Nephron progenitor cell (in vitro differentiated cells): ENCODE measurements at regions not wholly inside any gene's neighbourhood (a gene's known extent, or its start where the extent isn't known, plus 50 kb on each side); places are given as distances from the start of the nearest gene placed in this dataset.
A peak's percentile ranks its signal among the peaks of the same experiment; 100 is the strongest.

Experiments used
- DNase-seq: peaks from one replicate; pipeline ENCODE4 v3.0.0; 2021
- H3K27ac Mint-ChIP-seq: 2 replicates; pipeline ENCODE4 v1.8.0; 2021; ENCODE audit warnings: mild to moderate bottlenecking, moderate library complexity, mixed read lengths
- H3K27me3 Mint-ChIP-seq: 2 replicates; pipeline ENCODE4 v1.8.0; 2021; ENCODE audit warnings: mild to moderate bottlenecking, low read depth, mixed read lengths; ENCODE audit not compliant: poor library complexity
- H3K36me3 Mint-ChIP-seq: 2 replicates; pipeline ENCODE4 v1.8.0; 2021; ENCODE audit warnings: low read depth, mixed read lengths
- H3K4me1 Mint-ChIP-seq: 2 replicates; pipeline ENCODE4 v1.8.0; 2021; ENCODE audit warnings: mixed read lengths
- H3K4me3 Mint-ChIP-seq: 2 replicates; pipeline ENCODE4 v1.8.0; 2021; ENCODE audit warnings: mild to moderate bottlenecking, moderate library complexity, mixed read lengths
- H3K9me3 Mint-ChIP-seq: 2 replicates; pipeline ENCODE4 v1.8.0; 2021; ENCODE audit warnings: mild to moderate bottlenecking, moderate library complexity, mixed read lengths
- TF ChIP-seq, protein P1 (sequence below): fragments of 200-600 bp; sonication (generic); IDR thresholded peaks from 2 replicates; pipeline ENCODE4 v1.5.0; 2021; ENCODE audit warnings: antibody characterized with exemption

DNA sequence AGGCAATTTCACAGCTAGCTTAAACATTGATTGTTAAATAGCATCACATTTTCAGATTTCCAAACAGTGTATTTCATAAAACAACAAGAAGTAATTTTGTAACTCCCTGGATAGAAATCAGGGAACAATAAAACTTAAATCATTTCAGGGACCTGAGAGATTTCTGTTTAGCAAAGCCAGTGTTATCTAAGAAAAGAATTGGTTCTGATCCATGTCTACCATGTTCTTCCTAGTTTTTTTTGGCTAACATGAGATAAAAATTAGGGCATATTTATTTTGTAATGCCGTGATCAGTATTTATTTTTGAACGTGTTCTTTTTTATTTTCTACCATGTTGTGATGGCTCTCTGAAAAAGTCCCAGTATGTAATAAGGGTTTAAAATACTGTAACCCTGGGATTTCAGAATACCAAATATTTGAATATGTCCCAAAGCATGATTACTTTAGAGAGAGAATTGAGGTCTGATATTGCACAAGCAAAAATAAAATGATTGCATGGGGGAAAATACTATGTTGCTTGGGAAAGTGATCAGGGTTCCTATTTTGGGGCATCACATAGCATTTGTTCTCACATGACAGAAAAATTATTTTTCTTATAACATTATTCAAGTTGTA lies 188.7 kb upstream of the CEP162 start:
- Mint-ChIP-seq H3K27ac (no peak overlapping the region), H3K9me3 (no peaks in the 10 kb centered on the region), H3K4me1 (peaks cover 27% of the 10 kb centered on the region), H3K4me3 (no peak overlapping the region), H3K36me3 (no peaks in the 10 kb centered on the region), H3K27me3 (peaks cover 13% of the 10 kb centered on the region)
- TF ChIP-seq, protein P1, sequence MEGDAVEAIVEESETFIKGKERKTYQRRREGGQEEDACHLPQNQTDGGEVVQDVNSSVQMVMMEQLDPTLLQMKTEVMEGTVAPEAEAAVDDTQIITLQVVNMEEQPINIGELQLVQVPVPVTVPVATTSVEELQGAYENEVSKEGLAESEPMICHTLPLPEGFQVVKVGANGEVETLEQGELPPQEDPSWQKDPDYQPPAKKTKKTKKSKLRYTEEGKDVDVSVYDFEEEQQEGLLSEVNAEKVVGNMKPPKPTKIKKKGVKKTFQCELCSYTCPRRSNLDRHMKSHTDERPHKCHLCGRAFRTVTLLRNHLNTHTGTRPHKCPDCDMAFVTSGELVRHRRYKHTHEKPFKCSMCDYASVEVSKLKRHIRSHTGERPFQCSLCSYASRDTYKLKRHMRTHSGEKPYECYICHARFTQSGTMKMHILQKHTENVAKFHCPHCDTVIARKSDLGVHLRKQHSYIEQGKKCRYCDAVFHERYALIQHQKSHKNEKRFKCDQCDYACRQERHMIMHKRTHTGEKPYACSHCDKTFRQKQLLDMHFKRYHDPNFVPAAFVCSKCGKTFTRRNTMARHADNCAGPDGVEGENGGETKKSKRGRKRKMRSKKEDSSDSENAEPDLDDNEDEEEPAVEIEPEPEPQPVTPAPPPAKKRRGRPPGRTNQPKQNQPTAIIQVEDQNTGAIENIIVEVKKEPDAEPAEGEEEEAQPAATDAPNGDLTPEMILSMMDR = no peak
- DNase-seq = no peak

DNA sequence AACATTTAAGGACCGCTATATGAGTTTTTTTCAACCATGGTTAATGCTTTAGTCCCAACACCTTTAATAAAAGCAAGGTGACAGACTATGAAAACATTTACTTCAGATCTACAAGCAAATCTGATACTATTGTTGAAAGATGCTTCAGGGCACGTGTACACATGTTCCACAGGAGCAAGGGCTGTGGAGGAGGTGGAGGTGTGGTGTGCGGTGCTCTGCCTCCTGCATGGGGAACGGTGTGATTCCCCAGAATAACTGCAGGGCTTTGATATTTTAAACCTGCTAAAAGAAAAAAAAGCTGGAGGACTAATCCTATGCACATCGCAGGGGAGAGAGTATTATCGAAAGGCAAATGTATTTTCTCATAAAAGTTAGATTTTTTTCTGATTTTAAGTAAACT lies 188.1 kb upstream of the CEP162 start:
- TF ChIP-seq, protein P1 = no peak
- H3K4me1 Mint-ChIP-seq = peaks cover 30% of the 10 kb centered on the region

DNA sequence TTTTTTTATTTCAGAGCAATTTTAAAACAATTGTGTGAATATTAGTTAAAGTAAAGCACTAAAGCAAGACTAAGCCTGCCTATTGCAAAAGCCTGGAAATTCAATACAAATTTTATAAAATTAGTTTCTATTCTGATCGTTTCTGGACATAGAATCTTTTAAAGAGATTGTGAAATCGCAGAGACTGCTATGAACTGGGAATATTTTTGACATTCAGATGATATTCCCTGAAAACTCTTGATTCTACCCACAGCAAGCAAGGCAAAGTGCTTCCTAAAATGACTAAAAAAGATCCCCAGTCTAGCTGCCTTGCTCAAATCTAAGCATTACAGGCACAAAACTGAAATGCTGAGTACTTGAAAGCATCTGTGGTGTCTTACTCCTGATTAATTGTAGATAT lies 187.6 kb upstream of the CEP162 start:
- Mint-ChIP-seq H3K9me3 (no peaks in the 10 kb centered on the region), H3K4me1 (peaks cover 32% of the 10 kb centered on the region), H3K36me3 (no peaks in the 10 kb centered on the region), H3K27me3 (peaks cover 13% of the 10 kb centered on the region), H3K4me3 (no peak overlapping the region), H3K27ac (no peak overlapping the region)
- TF ChIP-seq, protein P1 = no peak
- DNase-seq = no peak

More for the DNA sequence above, 188.1 kb upstream of the CEP162 start:
- Mint-ChIP-seq H3K36me3 (no peaks in the 10 kb centered on the region), H3K27ac (no peak overlapping the region), H3K4me3 (no peak overlapping the region), H3K9me3 (no peaks in the 10 kb centered on the region), H3K27me3 (peaks cover 13% of the 10 kb centered on the region)
- no peak for DNase-seq

DNA sequence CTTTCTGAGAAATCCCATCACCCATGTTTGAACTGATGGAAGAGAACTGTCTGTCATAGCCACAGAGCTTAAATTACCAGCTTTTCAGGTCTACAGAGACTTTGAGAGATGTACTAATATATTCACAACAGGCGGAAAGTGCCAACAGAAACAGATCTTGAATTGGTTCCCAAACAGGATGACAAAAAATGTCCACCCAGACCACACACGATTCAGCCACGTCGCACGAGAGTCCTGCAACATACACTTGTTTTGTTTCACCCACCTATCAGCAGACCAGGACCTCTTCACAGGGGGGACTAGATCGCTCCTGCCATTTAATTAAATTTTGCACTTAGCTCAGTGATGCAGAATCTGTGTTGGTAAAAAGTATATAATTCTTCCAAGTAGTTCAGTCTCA lies 187.1 kb upstream of the CEP162 start:
- DNase-seq = no peak
- TF ChIP-seq, protein P1 = no peak
- H3K4me3 Mint-ChIP-seq = no peak overlapping the region
- H3K36me3 Mint-ChIP-seq = no peaks in the 10 kb centered on the region
- H3K27ac Mint-ChIP-seq = no peak overlapping the region
- H3K27me3 Mint-ChIP-seq = peaks cover 13% of the 10 kb centered on the region
- H3K9me3 Mint-ChIP-seq = no peaks in the 10 kb centered on the region
- H3K4me1 Mint-ChIP-seq = peaks cover 37% of the 10 kb centered on the region

DNA sequence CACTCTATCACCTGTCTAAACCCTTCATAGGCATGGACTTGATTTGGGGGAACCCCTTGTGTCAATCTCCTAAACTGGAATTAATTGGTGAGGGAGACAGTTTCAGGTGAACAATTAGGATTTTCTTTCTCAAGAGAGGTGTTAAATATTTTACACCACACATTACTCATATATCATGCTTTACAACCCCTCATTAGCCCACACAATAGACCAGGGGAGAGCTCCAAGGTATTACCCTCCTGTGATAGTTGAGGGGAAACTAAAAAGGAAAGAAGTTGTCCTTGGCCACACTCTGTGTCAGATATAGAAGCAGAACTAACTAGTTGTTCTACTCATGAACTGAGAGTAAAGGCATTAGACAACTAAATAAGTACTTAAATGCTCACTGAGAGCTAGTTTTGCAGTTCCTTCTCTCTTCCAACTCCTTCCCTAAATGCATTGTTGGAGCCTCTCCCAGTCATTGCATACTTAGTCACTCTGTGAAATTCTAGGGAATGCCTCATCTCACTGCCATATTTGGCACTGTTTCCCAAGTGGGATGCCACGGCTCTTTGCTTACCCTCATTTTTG lies 183.7 kb upstream of the CEP162 start:
- Mint-ChIP-seq H3K9me3 (no peaks in the 10 kb centered on the region), H3K27ac (no peak overlapping the region), H3K36me3 (no peaks in the 10 kb centered on the region), H3K4me1 (peaks cover 46% of the 10 kb centered on the region), H3K27me3 (peaks cover 14% of the 10 kb centered on the region), H3K4me3 (peak overlapping the region; percentile 16)
- TF ChIP-seq, protein P1 = no peak
- no peak for DNase-seq

DNA sequence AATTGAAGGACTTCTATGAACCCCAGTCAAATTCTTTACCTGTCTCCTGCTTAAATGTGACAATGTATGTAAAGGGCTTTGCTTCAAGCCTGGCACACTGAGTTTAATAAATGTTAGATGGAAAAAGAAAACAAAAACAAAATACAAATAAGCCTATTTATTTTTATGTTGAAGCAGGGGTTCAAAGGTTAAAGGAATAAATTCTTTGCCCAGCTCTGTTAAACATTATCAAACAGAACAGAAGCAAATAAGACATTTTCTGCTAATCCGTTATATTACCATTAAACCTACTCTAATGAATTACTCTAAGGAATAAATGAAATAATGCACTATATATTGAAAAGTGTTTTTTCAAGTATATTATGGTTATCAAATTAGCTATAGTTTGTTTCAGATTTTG lies 182.5 kb upstream of the CEP162 start:
- Mint-ChIP-seq H3K9me3 (no peaks in the 10 kb centered on the region), H3K27me3 (peaks cover 14% of the 10 kb centered on the region), H3K36me3 (no peaks in the 10 kb centered on the region), H3K4me1 (peaks cover 41% of the 10 kb centered on the region), H3K27ac (no peak overlapping the region), H3K4me3 (no peak overlapping the region)
- TF ChIP-seq, protein P1 = no peak
- no peak for DNase-seq
